GM21381 (cell line): ENCODE measurements at regions not wholly inside any gene's neighbourhood (a gene's known extent, or its start where the extent isn't known, plus 50 kb on each side); places are given as distances from the start of the nearest gene placed in this dataset.
"Not testable (repeated sequence)": the region's sequence is repeated elsewhere in the genome, so short reads cannot be mapped to it uniquely, and the experiment has no call there.

ENCODE experiments used
- ATAC-seq: cut with Tn5 transposase; IDR thresholded peaks from one replicate; pipeline ENCODE4 v1.9.1; 2021; ENCODE audit warnings: mild to moderate bottlenecking, moderate library complexity; ENCODE audit not compliant: unreplicated experiment

DNA sequence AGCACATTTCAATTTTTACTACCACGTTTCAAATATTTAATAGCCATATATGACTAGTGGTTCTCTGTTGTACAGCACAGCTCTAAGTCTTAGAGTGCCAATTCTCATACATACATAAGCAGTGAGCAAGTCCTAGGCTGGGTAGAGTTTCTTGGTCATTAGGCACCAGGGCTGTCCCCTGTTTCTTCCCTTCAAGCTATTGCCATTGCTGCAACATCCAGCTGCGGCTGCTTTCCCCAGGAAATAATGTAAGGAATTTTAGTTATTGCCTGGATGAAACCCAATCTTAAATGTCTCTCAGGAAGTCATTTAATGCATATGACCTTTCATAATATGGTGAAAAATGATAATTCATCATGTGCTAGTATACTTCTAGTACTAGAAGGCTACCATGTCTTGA lies 74.1 kb upstream of the PPP3CA start:
- no peak for ATAC-seq

DNA sequence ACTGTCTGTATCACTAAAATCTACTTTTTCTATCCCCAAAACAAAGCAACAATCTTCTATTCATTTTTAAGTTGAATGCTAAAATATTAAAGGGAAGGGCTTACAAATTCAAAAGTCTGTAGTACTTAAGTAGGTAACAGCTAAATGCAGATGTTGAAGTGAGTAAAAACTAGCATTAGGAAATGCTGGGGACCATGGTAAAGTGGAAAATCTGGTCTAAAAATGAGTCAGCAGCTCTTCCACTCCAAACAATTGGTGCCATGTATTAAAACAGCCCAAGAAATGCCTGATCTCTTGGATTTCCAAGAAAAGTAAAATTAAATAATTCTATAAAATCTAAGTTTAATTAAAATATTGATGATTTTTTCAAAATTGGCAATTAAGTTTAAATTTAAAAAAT lies 73.3 kb upstream of the PPP3CA start:
- no peak for ATAC-seq

DNA sequence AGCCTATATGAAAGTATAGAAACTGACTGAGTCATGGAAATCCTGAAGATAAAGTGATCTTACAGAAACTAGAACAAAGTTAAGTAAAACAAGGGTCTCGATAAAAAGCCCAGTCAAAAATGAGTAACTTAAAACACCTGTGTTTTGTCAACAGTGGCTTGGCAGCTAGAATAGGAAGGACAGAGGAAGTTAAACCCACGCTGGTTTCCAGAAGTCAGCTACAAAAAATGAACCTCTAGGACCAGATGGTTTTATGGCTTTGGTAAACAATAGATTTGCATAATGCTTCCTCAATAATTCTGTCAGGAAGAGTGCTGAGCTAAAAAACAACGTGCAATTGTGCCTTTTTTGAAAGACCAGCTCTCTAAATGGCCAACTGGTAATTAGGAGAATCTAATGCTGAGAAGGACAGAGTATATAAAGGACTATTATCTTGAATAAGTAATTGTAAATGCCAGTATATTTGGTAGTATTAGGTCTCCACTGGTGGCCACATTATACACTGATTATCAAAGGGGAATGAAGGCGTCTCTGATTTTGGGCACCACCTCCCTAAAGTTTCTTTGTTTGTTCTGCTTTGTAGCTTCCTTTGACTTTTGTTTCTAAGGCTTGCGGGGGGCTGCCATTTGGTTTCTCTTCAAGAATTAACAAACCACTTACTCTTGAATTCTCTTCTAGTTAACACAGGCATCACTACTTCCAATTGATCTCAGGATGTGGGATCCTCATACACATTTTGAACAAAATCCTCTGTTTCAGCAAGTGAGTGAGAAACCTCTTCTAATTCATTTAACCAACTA lies 72.2 kb upstream of the PPP3CA start:
- ATAC-seq: peak; percentile 82

DNA sequence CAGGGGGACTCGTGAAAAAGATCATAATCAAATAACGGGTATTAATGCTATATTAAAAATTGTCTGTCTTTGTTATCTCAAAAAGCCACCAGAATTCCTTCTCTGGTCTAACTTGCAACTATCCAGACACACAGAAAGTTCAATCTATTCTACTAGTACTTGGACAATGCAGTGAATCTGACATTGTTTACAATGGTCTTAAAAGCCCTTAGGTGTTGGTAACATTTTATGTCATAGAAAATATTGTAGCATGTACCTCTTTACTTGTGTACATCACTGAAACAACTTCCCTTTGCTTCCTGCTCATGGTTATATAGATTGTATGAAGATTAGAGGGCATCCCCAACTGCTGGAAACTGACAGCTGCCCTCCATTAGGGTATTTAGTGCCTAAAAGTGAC lies 71.1 kb upstream of the PPP3CA start:
- ATAC-seq: no peak

DNA sequence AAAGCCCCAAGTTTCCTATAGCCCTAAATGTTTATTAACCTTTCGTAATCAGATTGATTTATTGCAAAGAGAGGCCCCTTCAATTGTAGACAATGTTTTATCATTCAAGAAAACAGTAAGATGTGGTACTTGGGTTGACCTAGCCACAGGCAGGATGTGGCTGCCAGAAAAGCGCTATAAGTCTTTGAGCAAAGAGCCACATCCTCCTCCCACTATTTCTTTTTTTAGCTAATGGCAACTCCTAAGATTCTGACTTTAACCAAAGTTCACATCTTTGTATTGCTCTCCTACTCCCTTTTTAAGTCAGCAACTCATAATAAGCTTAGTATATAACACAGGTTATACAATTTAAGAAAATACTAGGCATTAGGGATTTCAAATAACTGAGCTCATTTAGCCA lies 70.7 kb upstream of the PPP3CA start:
- peak; percentile 81 for ATAC-seq

DNA sequence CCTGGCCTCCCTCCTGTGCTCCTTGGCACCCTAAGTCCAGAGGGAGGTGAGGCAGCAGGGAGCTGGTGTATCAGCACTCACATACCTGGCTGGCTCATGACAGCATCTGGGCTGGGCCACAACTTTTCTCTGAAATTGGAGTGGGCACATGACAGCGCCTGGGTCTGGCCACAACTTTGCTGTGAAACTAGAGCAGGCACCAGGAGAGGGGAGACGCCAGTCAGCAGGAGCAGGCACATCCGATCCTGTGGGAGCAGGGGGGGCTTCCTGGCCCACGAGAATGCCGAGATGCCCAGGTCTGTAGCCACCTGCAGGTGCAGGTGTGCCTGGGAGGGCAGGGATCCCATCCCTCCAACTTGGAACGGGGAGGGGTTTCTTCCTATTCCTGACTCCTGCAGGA lies 69.7 kb upstream of the PPP3CA start:
- no peak for ATAC-seq

DNA sequence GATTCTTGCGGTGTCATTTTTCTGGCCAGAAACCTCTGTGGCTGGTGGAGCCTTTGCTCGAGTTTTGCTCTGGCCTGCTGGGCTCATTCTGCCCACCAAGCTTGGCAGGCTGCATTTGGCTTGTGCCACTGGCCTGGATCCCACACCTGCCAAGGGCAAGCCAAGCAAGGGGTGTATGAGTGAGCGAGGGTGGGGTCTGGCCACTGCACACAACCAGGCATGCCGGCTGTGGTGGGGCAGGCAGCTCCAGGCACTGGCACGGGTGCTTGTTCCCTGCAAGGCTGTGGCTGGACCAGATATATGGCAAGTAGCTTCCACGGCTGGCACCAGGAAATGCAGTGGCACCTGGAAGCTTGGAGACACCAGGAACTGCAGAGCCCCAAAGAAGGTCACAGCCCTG lies 68.6 kb upstream of the PPP3CA start:
- no peak for ATAC-seq

DNA sequence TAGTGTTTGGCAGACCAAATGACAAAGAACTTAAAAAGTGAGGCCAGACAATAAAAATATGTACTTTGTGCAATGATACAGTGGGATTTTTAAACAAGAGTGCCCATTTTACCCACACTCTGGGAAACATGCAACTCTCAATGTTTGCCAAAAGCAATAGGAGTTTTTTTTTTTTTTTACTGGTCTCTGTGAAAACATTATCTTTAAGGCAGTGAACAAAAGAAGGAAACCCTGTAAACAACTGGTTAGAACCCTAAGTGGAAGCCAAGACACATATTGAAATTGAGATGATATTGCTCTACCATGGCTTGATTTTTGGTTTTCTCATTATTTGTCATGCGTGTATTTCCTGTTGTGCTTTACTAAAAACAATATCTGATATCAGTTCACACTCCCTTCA lies 67.2 kb upstream of the PPP3CA start:
- ATAC-seq: no peak

DNA sequence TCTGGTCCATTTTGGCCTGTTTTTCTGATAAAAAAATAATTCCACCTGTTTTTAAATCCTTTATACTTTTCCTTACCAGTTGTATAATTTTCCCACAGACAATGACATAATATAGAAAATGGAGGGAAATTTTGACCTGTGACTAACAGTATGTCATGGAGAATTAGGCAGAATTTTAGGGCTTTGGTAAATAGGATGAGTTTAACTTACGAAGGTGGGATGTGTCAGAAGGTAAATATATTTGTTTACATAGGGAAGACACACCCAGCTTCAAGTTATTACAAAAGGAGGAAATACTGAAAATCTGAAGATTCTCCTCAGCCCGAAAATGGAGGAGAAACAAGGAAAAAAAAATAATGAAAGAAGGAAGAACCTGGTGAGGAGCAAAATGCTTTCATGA lies 64.6 kb upstream of the PPP3CA start:
- ATAC-seq: no peak

DNA sequence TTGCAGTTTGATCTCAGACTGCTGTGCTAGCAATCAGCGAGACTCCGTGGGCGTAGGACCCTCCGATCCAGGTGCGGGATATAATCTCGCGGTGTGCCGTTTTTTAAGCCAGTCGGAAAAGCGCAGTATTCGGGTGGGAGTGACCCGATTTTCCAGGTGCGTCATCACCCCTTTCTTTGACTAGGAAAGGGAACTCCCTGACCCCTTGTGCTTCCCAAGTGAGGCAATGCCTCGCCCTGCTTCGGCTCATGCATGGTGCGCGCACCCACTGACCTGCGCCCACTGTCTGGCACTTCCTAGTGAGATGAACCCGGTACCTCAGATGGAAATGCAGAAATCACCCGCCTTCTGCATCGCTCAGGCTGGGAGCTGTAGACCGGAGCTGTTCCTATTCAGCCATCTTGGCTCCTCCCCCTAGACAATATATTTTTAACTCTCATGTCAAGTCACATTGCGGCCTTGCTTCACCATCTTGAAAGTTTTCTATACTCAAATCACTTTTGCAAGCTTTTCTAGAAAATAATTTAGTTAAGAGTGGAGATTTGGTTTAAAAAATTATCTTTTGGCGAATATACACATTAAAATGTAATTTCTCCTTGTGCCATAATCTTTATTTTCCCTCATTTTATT lies 64.1 kb upstream of the PPP3CA start:
- not testable (repeated sequence) for ATAC-seq

DNA sequence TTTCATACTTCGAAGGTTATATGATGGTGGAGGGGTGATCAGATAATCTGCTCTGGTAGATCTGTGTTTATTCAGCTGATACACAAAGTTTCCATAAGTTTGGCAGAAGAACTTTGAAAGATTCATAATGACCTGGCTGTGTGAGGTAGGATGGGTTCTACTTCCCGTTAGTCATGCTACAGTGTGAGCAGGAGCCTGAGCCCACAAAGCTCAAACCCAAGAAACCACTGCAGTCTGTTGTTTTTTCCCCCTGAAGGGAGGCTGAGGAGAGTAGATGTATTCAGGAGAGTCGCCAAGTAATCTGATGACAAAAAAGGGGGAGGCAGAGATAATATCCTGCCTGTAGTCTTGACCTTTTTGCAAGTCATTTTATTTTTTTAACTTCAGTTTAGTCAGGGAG lies 52.8 kb upstream of the PPP3CA start:
- ATAC-seq: no peak

DNA sequence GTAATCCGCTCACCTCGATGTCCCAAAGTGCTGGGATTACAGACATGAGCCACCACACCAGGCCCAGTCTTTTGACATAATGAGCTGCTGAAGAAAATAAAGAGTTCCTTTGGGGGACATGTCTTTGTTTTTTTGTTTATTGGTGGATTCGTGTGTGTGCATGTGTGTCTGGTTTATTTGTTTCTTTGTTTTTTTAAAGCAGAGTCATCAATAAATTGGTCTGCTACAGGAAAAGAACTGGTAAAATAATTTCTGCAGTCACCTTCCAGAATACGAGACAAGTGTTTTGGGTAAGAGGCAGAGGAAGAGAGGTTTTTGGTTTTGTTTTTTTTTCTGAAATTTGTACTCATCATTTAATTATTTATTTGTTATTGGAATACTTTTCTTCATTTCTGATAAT lies 51.5 kb upstream of the PPP3CA start:
- ATAC-seq: no peak
